Neural cell (in vitro differentiated cells): ENCODE measurements at regions not wholly inside any gene's neighbourhood (a gene's known extent, or its start where the extent isn't known, plus 50 kb on each side); places are given as distances from the start of the nearest gene placed in this dataset.

Source experiments
- H2AFZ ChIP-seq: fragments of 200-600, 300-800 bp; sonication (generic), shearing (Covaris generic); 2 replicates; pipeline ENCODE4 v1.6.0; 2014; ENCODE audit warnings: low read depth, mild to moderate bottlenecking, antibody characterized with exemption, low read length, moderate library complexity
- H3F3A ChIP-seq: fragments of 200-600 bp; shearing (Covaris generic); 2 replicates; pipeline ENCODE4 v1.6.1; 2016; ENCODE audit warnings: mild to moderate bottlenecking, moderate library complexity, mixed read lengths, antibody characterized with exemption, low read length; ENCODE audit not compliant: insufficient read depth, poor library complexity, severe bottlenecking
- H3K27ac ChIP-seq: fragments of 200-600, 300-800 bp; sonication (generic), shearing (Covaris generic); 2 replicates; pipeline ENCODE4 v1.5.1; 2014; ENCODE audit warnings: mild to moderate bottlenecking, low read length, moderate library complexity
- H3K27me3 ChIP-seq: fragments of 300-800, 200-600 bp; sonication (generic), shearing (Covaris generic); 2 replicates; pipeline ENCODE4 v1.6.0; 2014; ENCODE audit warnings: mild to moderate bottlenecking, low read depth, low read length, moderate library complexity; ENCODE audit not compliant: insufficient read depth
- H3K36me3 ChIP-seq: fragments of 300-800, 200-600 bp; sonication (generic), shearing (Covaris generic); 2 replicates; pipeline ENCODE4 v1.5.1; 2014; ENCODE audit warnings: mild to moderate bottlenecking, antibody characterized with exemption, low read length, moderate library complexity; ENCODE audit not compliant: insufficient read depth
- H3K4me2 ChIP-seq: fragments of 300-800, 200-600 bp; sonication (generic), shearing (Covaris generic); 2 replicates; pipeline ENCODE4 v1.6.0; 2014; ENCODE audit warnings: mild to moderate bottlenecking, low read length
- H3K4me3 ChIP-seq: fragments of 300-800, 200-600 bp; sonication (generic), shearing (Covaris generic); 2 replicates; pipeline ENCODE4 v1.5.1; 2014; ENCODE audit warnings: mild to moderate bottlenecking, low read length, moderate library complexity
- H3K79me2 ChIP-seq: fragments of 200-600 bp; shearing (Covaris generic); replicated peaks from 2 replicates; pipeline ENCODE4 v1.6.0; 2014; ENCODE audit warnings: mild to moderate bottlenecking, low read length, moderate library complexity; ENCODE audit not compliant: insufficient read depth
- H3K9ac ChIP-seq: fragments of 300-800, 200-600 bp; sonication (generic), shearing (Covaris generic); 2 replicates; pipeline ENCODE4 v1.6.1; 2016; ENCODE audit warnings: mild to moderate bottlenecking, low read length, mixed read lengths
- H3K9me2 ChIP-seq: fragments of 200-600 bp; shearing (Covaris generic); 2 replicates; pipeline ENCODE4 v1.6.1; 2016; ENCODE audit warnings: mild to moderate bottlenecking, low read length, mixed read lengths; ENCODE audit not compliant: insufficient read depth
- H3K9me3 ChIP-seq: fragments of 200-600, 300-800 bp; sonication (generic), shearing (Covaris generic); 2 replicates; pipeline ENCODE4 v1.6.1; 2016; ENCODE audit warnings: mild to moderate bottlenecking, mixed run types, low read length, moderate library complexity, mixed read lengths
- H4K20me1 ChIP-seq: fragments of 200-600 bp; shearing (Covaris generic); 2 replicates; pipeline ENCODE4 v1.6.1; 2016; ENCODE audit warnings: mild to moderate bottlenecking, mixed run types; ENCODE audit not compliant: insufficient read depth
- CTCF ChIP-seq: fragments of 450-650 bp; IDR thresholded peaks from 2 replicates; pipeline ENCODE4 v1.5.1; 2014; ENCODE audit warnings: antibody characterized with exemption, mild to moderate bottlenecking, moderate library complexity; ENCODE audit not compliant: poor library complexity, severe bottlenecking
- EP300 ChIP-seq: fragments of 450-650 bp; conservative IDR thresholded peaks from 2 replicates; pipeline ENCODE4 v1.6.1; 2014; ENCODE audit warnings: antibody characterized with exemption, mild to moderate bottlenecking, moderate library complexity; ENCODE audit not compliant: poor library complexity, severe bottlenecking
- EZH2 ChIP-seq: fragments of 200-600, 300-800 bp; shearing (Covaris generic), sonication (generic); IDR thresholded peaks from 2 replicates; pipeline ENCODE4 v1.6.1; 2014; ENCODE audit warnings: antibody characterized with exemption, low read length, borderline replicate concordance, mild to moderate bottlenecking; ENCODE audit not compliant: insufficient read depth, poor library complexity, severe bottlenecking
- MXI1 ChIP-seq: fragments of 450-650 bp; conservative IDR thresholded peaks from 2 replicates; pipeline ENCODE4 v1.6.1; 2014; ENCODE audit warnings: antibody characterized with exemption, mild to moderate bottlenecking; ENCODE audit not compliant: poor library complexity, severe bottlenecking
- POLR2AphosphoS5 ChIP-seq: IDR thresholded peaks from 2 replicates; pipeline ENCODE4 v1.6.1; 2012
- RAD21 ChIP-seq: fragments of 450-650 bp; conservative IDR thresholded peaks from 2 replicates; pipeline ENCODE4 v1.6.1; 2014; ENCODE audit warnings: antibody characterized with exemption, mild to moderate bottlenecking, moderate library complexity
- REST ChIP-seq: IDR thresholded peaks from 2 replicates; pipeline ENCODE4 v1.6.1; 2012; ENCODE audit warnings: borderline replicate concordance
- SMC3 ChIP-seq: fragments of 450-650 bp; conservative IDR thresholded peaks from 2 replicates; pipeline ENCODE4 v1.6.1; 2014; ENCODE audit warnings: antibody characterized with exemption, mild to moderate bottlenecking, moderate library complexity; ENCODE audit not compliant: poor library complexity
- TAF1 ChIP-seq: IDR thresholded peaks from 2 replicates; pipeline ENCODE4 v1.6.1; 2012; ENCODE audit warnings: low read depth

GRCh38 chr3:78275420-78275852 is 1235.5 kb downstream of the ROBO2 start:
- Histone ChIP-seq H3F3A (no peaks in the 10 kb centered on the region), H3K9ac (no peak overlapping the region), H3K4me2 (no peak overlapping the region), H3K27me3 (no peaks in the 10 kb centered on the region), H4K20me1 (no peaks in the 10 kb centered on the region), H3K27ac (no peak overlapping the region), H3K79me2 (no peaks in the 10 kb centered on the region), H3K9me3 (no peaks in the 10 kb centered on the region), H3K36me3 (no peaks in the 10 kb centered on the region), H3K4me3 (no peak overlapping the region), H3K9me2 (no peaks in the 10 kb centered on the region), H2AFZ (no peak overlapping the region)
- TF ChIP-seq REST (no peak), POLR2AphosphoS5 (no peak), CTCF (no peak), RAD21 (no peak), SMC3 (no peak), EZH2 (no peak), EP300 (no peak), TAF1 (no peak), MXI1 (no peak)

- Histone ChIP-seq H3K4me3 (no peak overlapping the region), H3K4me2 (no peak overlapping the region), H3K79me2 (no peaks in the 10 kb centered on the region), H3K9me3 (no peaks in the 10 kb centered on the region), H3F3A (no peaks in the 10 kb centered on the region), H3K27ac (no peak overlapping the region), H3K9me2 (no peaks in the 10 kb centered on the region), H3K36me3 (no peaks in the 10 kb centered on the region), H3K27me3 (no peaks in the 10 kb centered on the region), H3K9ac (no peak overlapping the region), H2AFZ (no peak overlapping the region), H4K20me1 (no peaks in the 10 kb centered on the region)
- no peak for TF ChIP-seq EP300
Observed at GRCh38 chr3:78277220-78277619, 1237.3 kb downstream of the ROBO2 start.

- Histone ChIP-seq H3K27me3 (no peaks in the 10 kb centered on the region), H3K4me2 (no peak overlapping the region), H3K79me2 (no peaks in the 10 kb centered on the region), H3K9me2 (no peaks in the 10 kb centered on the region), H4K20me1 (no peaks in the 10 kb centered on the region), H3F3A (no peaks in the 10 kb centered on the region), H2AFZ (no peak overlapping the region), H3K9me3 (no peaks in the 10 kb centered on the region), H3K27ac (no peak overlapping the region), H3K36me3 (no peaks in the 10 kb centered on the region), H3K4me3 (no peak overlapping the region), H3K9ac (no peak overlapping the region)
- TF ChIP-seq RAD21, result no peak
- TF ChIP-seq CTCF, result no peak
- TF ChIP-seq REST, result no peak
- no peak for TF ChIP-seq POLR2AphosphoS5
- TF ChIP-seq MXI1, result no peak
- no peak for TF ChIP-seq EZH2
- no peak for TF ChIP-seq TAF1
- no peak for TF ChIP-seq SMC3
- no peak for TF ChIP-seq EP300
Observed at GRCh38 chr3:78277801-78278200, 1237.9 kb downstream of the ROBO2 start.
